Endothelial cell of umbilical vein (primary cell): ENCODE measurements at regions not wholly inside any gene's neighbourhood (a gene's known extent, or its start where the extent isn't known, plus 50 kb on each side); places are given as distances from the start of the nearest gene placed in this dataset.

ENCODE experiments used
- BruUV-seq: library from RNA; stranded (reverse); fragments of 400-500 nt; replicated peaks from 2 replicates; lab custom pipeline; 2021; lab: Mats Ljungman, UMichigan
- CTCF ChIA-PET: fragments of 300-600, 350-600 bp; sonication (Branson Sonifier 250); formaldehyde crosslinking; loops from one replicate; lab custom pipeline; 2021; ENCODE audit warnings: antibody characterized with exemption, inconsistent platforms; lab: Charles Lee
- POLR2A ChIA-PET: fragments of 300-600, 350-600 bp; sonication (Branson Sonifier 250); formaldehyde crosslinking; loops from one replicate; lab custom pipeline; 2021; ENCODE audit warnings: antibody characterized with exemption, inconsistent platforms; lab: Charles Lee
- DNase-seq: peaks from one replicate; pipeline ENCODE4 v3.0.0-alpha.2; 2011; ENCODE audit warnings: low read depth, low spot score
- FAIRE-seq: peaks from 2 replicates; lab custom pipeline; 2011; peaks lifted over from hg19 to GRCh38; lab: Jason Lieb, UNC
- H2AFZ ChIP-seq: 2 replicates; pipeline ENCODE4 v1.6.0; 2012; ENCODE audit warnings: low read depth, low read length, control low read depth, inconsistent platforms
- H3K27ac ChIP-seq: 2 replicates; pipeline ENCODE4 v1.5.1; 2011; ENCODE audit warnings: low read depth, mild to moderate bottlenecking, control low read depth, low read length, moderate library complexity; ENCODE audit not compliant: insufficient read depth
- H3K27me3 ChIP-seq, 2 experiments: 2 replicates each; pipeline versions ENCODE4 v1.6.0 to v1.6.1; 2011; ENCODE audit warnings: low read length in 2 of 2, mixed read lengths in 1 of 2; ENCODE audit not compliant: control insufficient read depth in 2 of 2, insufficient read depth in 2 of 2
- H3K36me3 ChIP-seq, 2 experiments: 2 replicates in 1 of 2; 3 replicates in 1 of 2; pipeline ENCODE4 v1.5.1; 2011; ENCODE audit warnings: low read length in 2 of 2, mild to moderate bottlenecking in 1 of 2, moderate library complexity in 1 of 2; ENCODE audit not compliant: control insufficient read depth in 2 of 2, insufficient read depth in 2 of 2; ENCODE audit errors: extremely low read depth in 1 of 2
- H3K4me1 ChIP-seq: 3 replicates; pipeline ENCODE4 v1.5.1; 2011; ENCODE audit warnings: mild to moderate bottlenecking, low read length; ENCODE audit not compliant: control insufficient read depth, insufficient read depth; ENCODE audit errors: extremely low read depth
- H3K4me2 ChIP-seq: 2 replicates; pipeline ENCODE4 v1.6.1; 2011; ENCODE audit warnings: low read length, control low read depth, mixed read lengths; ENCODE audit not compliant: insufficient read depth
- H3K4me3 ChIP-seq, 3 experiments: fragments of 200-600 bp in 1 of 3; sonication (generic), shearing (Covaris generic) in 1 of 3; replicated peaks in 1 of 3; 2 replicates each; pipeline ENCODE4 v1.5.1; 2011 to 2016; ENCODE audit warnings: control low read depth in 3 of 3, low read length in 3 of 3, mild to moderate bottlenecking in 2 of 3, inconsistent platforms in 1 of 3, low read depth in 1 of 3, moderate library complexity in 1 of 3; ENCODE audit not compliant: insufficient read depth in 1 of 3
- H3K79me2 ChIP-seq: 2 replicates; pipeline ENCODE4 v1.6.0; 2012; ENCODE audit warnings: low read length, inconsistent platforms; ENCODE audit not compliant: control insufficient read depth, insufficient read depth
- H3K9ac ChIP-seq: replicated peaks from 2 replicates; pipeline ENCODE3; 2011; ENCODE audit warnings: low read length, control low read depth; ENCODE audit not compliant: insufficient read depth; ENCODE audit errors: extremely low read depth
- H3K9me1 ChIP-seq: replicated peaks from 3 replicates; pipeline ENCODE4 v1.6.0; 2011; ENCODE audit warnings: mild to moderate bottlenecking, low read length; ENCODE audit not compliant: control insufficient read depth, insufficient read depth; ENCODE audit errors: extremely low read depth
- H3K9me3 ChIP-seq: replicated peaks from 2 replicates; pipeline ENCODE4 v1.5.1; 2012; ENCODE audit warnings: low read length, inconsistent platforms; ENCODE audit not compliant: control insufficient read depth, insufficient read depth
- H4K20me1 ChIP-seq: replicated peaks from 2 replicates; pipeline ENCODE3; 2011; ENCODE audit warnings: mild to moderate bottlenecking, low read length; ENCODE audit not compliant: control insufficient read depth, insufficient read depth; ENCODE audit errors: extremely low read depth
- CTCF ChIP-seq, 2 donors: IDR thresholded peaks; 1 replicate in 1 of 2; 2 replicates in 1 of 2; pipeline ENCODE4 v1.5.1; 2011; ENCODE audit warnings: low read length in 2 of 2, mild to moderate bottlenecking in 2 of 2, moderate library complexity in 2 of 2, control low read depth in 1 of 2, inconsistent platforms in 1 of 2, low read depth in 1 of 2; ENCODE audit not compliant: insufficient read depth in 1 of 2; ENCODE audit errors: extremely low read depth in 1 of 2
- EZH2 ChIP-seq: IDR thresholded peaks from 2 replicates; pipeline ENCODE4 v1.6.1; 2012; ENCODE audit warnings: borderline replicate concordance, low read depth, mild to moderate bottlenecking, moderate library complexity, low read length, inconsistent platforms; ENCODE audit not compliant: severe bottlenecking
- FOS ChIP-seq: IDR thresholded peaks from 2 replicates; pipeline ENCODE4 v1.6.1; 2011; ENCODE audit warnings: mild to moderate bottlenecking, low read length, moderate library complexity, borderline replicate concordance; ENCODE audit not compliant: insufficient read depth
- GATA2 ChIP-seq: IDR thresholded peaks from 2 replicates; pipeline ENCODE4 v1.7.0; 2011; ENCODE audit warnings: low read depth, mild to moderate bottlenecking, moderate library complexity, mixed read lengths, low read length; ENCODE audit not compliant: insufficient read length, insufficient read depth
- JUN ChIP-seq: IDR thresholded peaks from 2 replicates; pipeline ENCODE4 v1.6.1; 2011; ENCODE audit warnings: borderline replicate concordance, low read depth; ENCODE audit not compliant: insufficient read length, insufficient read depth
- MAX ChIP-seq: IDR thresholded peaks from 2 replicates; pipeline ENCODE4 v1.6.1; 2011; ENCODE audit not compliant: insufficient read depth, insufficient read length
- MYC ChIP-seq: IDR thresholded peaks from one replicate; pipeline ENCODE4 v1.6.1; 2011; ENCODE audit warnings: mild to moderate bottlenecking, low read depth, low read length
- POLR2A ChIP-seq: IDR thresholded peaks from 2 replicates; pipeline ENCODE4 v1.6.1; 2012; ENCODE audit warnings: low read depth, mild to moderate bottlenecking, control low read depth, low read length
- POLR2AphosphoS5 ChIP-seq: IDR thresholded peaks from 2 replicates; pipeline ENCODE4 v1.6.1; 2012; ENCODE audit warnings: low read depth, mild to moderate bottlenecking, control low read depth, low read length, moderate library complexity; ENCODE audit not compliant: insufficient read depth
- dilution Hi-C: fragments of 300-500 bp; cut with MboI; formaldehyde crosslinking; loops from one replicate; pipeline ENCODE4 v1.15.0; 2019; ENCODE audit warnings: low sequenced_read_pairs; ENCODE audit not compliant: extremely low pct_ligation_motif_present
- intact Hi-C: fragments of 100-400 bp; cut with micrococcal nuclease; formaldehyde crosslinking; loops from one replicate; pipeline ENCODE4 v1.10.0; 2022

- Histone ChIP-seq H3K9me1 (no peaks in the 10 kb centered on the region), H3K36me3 (no peaks in the 10 kb centered on the region), H3K4me3 (no peak overlapping the region), H3K79me2 (no peaks in the 10 kb centered on the region), H2AFZ (peak overlapping the region; percentile 61), H3K27ac (peak overlapping the region; percentile 95), H3K9ac (peak overlapping the region; percentile 84), H3K9me3 (no peaks in the 10 kb centered on the region), H3K4me1 (peaks cover 30% of the 10 kb centered on the region), H3K4me2 (peak overlapping the region; percentile 80), H3K27me3 (no peaks in the 10 kb centered on the region), H4K20me1 (no peaks in the 10 kb centered on the region)
- FAIRE-seq (peak; percentile 88), DNase-seq (peak; percentile 87)
- BruUV-seq = no TSS peak
- TF ChIP-seq GATA2 (peak; percentile 98), POLR2A (no peak), JUN (peak; percentile 37), MAX (no peak), POLR2AphosphoS5 (peak; percentile 35), FOS (peak; percentile 71)
- CTCF ChIA-PET = no interaction called here
- POLR2A ChIA-PET = no interaction called here
- intact Hi-C loops = loop anchor here (1.0 to 10.0 kb wide), 5 partner anchors 57 to 681 kb away; partner anchors contain the start of genes KATNAL1 and USPL1
- dilution Hi-C loops = no loop called here
Observed at GRCh38 chr13:30364133-30364532, 56.8 kb upstream of the KATNAL1 start.

- POLR2A ChIA-PET = no interaction called here
- dilution Hi-C loops (no loop called here), intact Hi-C loops (loop anchor here (1.0 to 10.0 kb wide), 8 partner anchors 30 to 680 kb away; partner anchors contain the start of genes KATNAL1 and USPL1)
- no peaks in the 10 kb centered on the region for H3K9me1 ChIP-seq
- peak; percentile 99 for FAIRE-seq
- H3K27ac ChIP-seq = peak overlapping the region; percentile 95
- no peaks in the 10 kb centered on the region for H4K20me1 ChIP-seq
- peak overlapping the region; percentile 22 for H2AFZ ChIP-seq
- H3K27me3 ChIP-seq = no peaks in the 10 kb centered on the region
- peak overlapping the region in 1 of 3 experiments; percentile 29 for H3K4me3 ChIP-seq
- H3K4me1 ChIP-seq = peaks cover 30% of the 10 kb centered on the region
- peak overlapping the region; percentile 84 for H3K9ac ChIP-seq
- TF ChIP-seq JUN = peak; percentile 49
- TF ChIP-seq FOS = peak; percentile 70
- no peak for TF ChIP-seq CTCF (IDR thresholded peaks at IDR 0.05; ENCODE audit: extremely low read depth in 1 of 2, insufficient read depth in 1 of 2, low read depth in 1 of 2, low read length in 2 of 2)
- peak; percentile 26 for TF ChIP-seq MAX
- TF ChIP-seq MYC = no peak
- no peak for TF ChIP-seq EZH2
- peak; percentile 84 for TF ChIP-seq POLR2AphosphoS5
- TF ChIP-seq GATA2 = no peak
- TF ChIP-seq POLR2A = peak; percentile 61
- peak overlapping the region; percentile 80 for H3K4me2 ChIP-seq
- CTCF ChIA-PET = no interaction called here
- H3K79me2 ChIP-seq = no peaks in the 10 kb centered on the region
- DNase-seq = peak; percentile 95
- H3K36me3 ChIP-seq = no peaks in the 10 kb centered on the region
- H3K9me3 ChIP-seq = no peaks in the 10 kb centered on the region
- BruUV-seq = no TSS peak
Observed at GRCh38 chr13:30364876-30365275, 57.4 kb upstream of the UBE2L5 start.
